GM12878 (cell line): ENCODE measurements at regions not wholly inside any gene's neighbourhood (a gene's known extent, or its start where the extent isn't known, plus 50 kb on each side); places are given as distances from the start of the nearest gene placed in this dataset.

Experiments used
- ATAC-seq: fragments of 200-7000 bp; cut with Tn5 transposase; 3 replicates; pipeline ENCODE4 v1.9.1; 2020; ENCODE audit warnings: mild to moderate bottlenecking, moderate library complexity
- BruUV-seq: library from RNA; stranded (reverse); fragments of 400-500 nt; replicated peaks from 2 replicates; lab custom pipeline; 2021; lab: Mats Ljungman, UMichigan
- CTCF ChIA-PET: fragments of 300-600 bp; sonication (Branson Sonifier 250); formaldehyde crosslinking; extraction: SDS; loops from one replicate; lab custom pipeline; 2021; ENCODE audit warnings: inconsistent platforms; lab: Yijun Ruan, JAX
- POLR2A ChIA-PET: fragments of 350-600 bp; formaldehyde crosslinking; extraction: SDS; loops from one replicate; lab custom pipeline; 2021; ENCODE audit warnings: inconsistent platforms; lab: Charles Lee
- RAD21 ChIA-PET: fragments of 300-600 bp; sonication (Branson Sonifier 250); formaldehyde crosslinking; loops from one replicate; lab custom pipeline; 2023; ENCODE audit warnings: antibody characterized with exemption; ENCODE audit not compliant: unreplicated experiment; lab: Charles Lee
- SMC1A ChIA-PET: fragments of 300-600 bp; sonication (Branson Sonifier 250); formaldehyde crosslinking; loops from one replicate; lab custom pipeline; 2023; ENCODE audit not compliant: unreplicated experiment, uncharacterized antibody; lab: Charles Lee
- DNase-seq: peaks from one replicate; pipeline ENCODE4 v3.0.0-alpha.2; 2011; ENCODE audit warnings: low read depth, low spot score
- FAIRE-seq: peaks from 3 replicates; lab custom pipeline; 2011; peaks lifted over from hg19 to GRCh38; lab: Jason Lieb, UNC
- H2AFZ ChIP-seq: 2 replicates; pipeline ENCODE4 v1.6.0; 2011; ENCODE audit warnings: low read depth, low read length, control low read depth; ENCODE audit not compliant: control insufficient read depth
- H3K27ac ChIP-seq: 2 replicates; pipeline ENCODE4 v1.5.1; 2011; ENCODE audit warnings: control low read depth; ENCODE audit not compliant: control insufficient read depth, insufficient read depth
- H3K27me3 ChIP-seq, 2 experiments: replicated peaks in 1 of 2; 2 replicates each; pipeline versions ENCODE4 v1.6.0 to v1.6.1; 2011; ENCODE audit warnings: low read length in 1 of 2; ENCODE audit not compliant: control insufficient read depth in 2 of 2, insufficient read depth in 2 of 2
- H3K36me3 ChIP-seq, 2 experiments: 2 replicates each; pipeline ENCODE4 v1.5.1; 2011; ENCODE audit warnings: low read length in 1 of 2; ENCODE audit not compliant: control insufficient read depth in 2 of 2, insufficient read depth in 2 of 2
- H3K4me1 ChIP-seq: 2 replicates; pipeline ENCODE4 v1.6.1; 2011; ENCODE audit warnings: mild to moderate bottlenecking, low read length, moderate library complexity, mixed read lengths; ENCODE audit not compliant: control insufficient read depth, insufficient read depth
- H3K4me2 ChIP-seq: 2 replicates; pipeline ENCODE4 v1.6.0; 2011; ENCODE audit warnings: control low read depth; ENCODE audit not compliant: control insufficient read depth, insufficient read depth
- H3K4me3 ChIP-seq: fragments of 200-600 bp; sonication (generic); 2 replicates; pipeline ENCODE4 v1.5.1; 2016
- H3K79me2 ChIP-seq: 2 replicates; pipeline ENCODE4 v1.6.0; 2011; ENCODE audit warnings: low read length; ENCODE audit not compliant: control insufficient read depth, insufficient read depth
- H3K9ac ChIP-seq: 2 replicates; pipeline ENCODE4 v1.8.0; 2011; ENCODE audit warnings: low read length, control low read depth, mixed read lengths; ENCODE audit not compliant: control insufficient read depth, insufficient read depth
- H3K9me3 ChIP-seq: replicated peaks from 3 replicates; pipeline ENCODE4 v1.5.1; 2011; ENCODE audit warnings: mild to moderate bottlenecking, low read length; ENCODE audit not compliant: control insufficient read depth, insufficient read depth
- H4K20me1 ChIP-seq: 2 replicates; pipeline ENCODE4 v1.6.0; 2011; ENCODE audit not compliant: control insufficient read depth, insufficient read depth
- BCL3 ChIP-seq: IDR thresholded peaks from 2 replicates; pipeline ENCODE4 v1.6.1; 2011; ENCODE audit warnings: borderline replicate concordance, low read depth, mild to moderate bottlenecking, moderate library complexity, low read length; ENCODE audit not compliant: insufficient read depth, poor library complexity, severe bottlenecking
- CREB1 ChIP-seq: IDR thresholded peaks from 2 replicates; pipeline ENCODE4 v1.6.1; 2012; ENCODE audit warnings: low read depth, mild to moderate bottlenecking, inconsistent platforms
- FOXM1 ChIP-seq: IDR thresholded peaks from 2 replicates; pipeline ENCODE4 v1.6.1; 2012; ENCODE audit warnings: low read depth, mild to moderate bottlenecking, inconsistent platforms, low read length, moderate library complexity
- IRF4 ChIP-seq: IDR thresholded peaks from 2 replicates; pipeline ENCODE4 v1.6.1; 2011; ENCODE audit warnings: low read depth, low read length
- JUNB ChIP-seq: IDR thresholded peaks from 2 replicates; pipeline ENCODE4 v1.6.1; 2016; ENCODE audit warnings: antibody characterized with exemption, mild to moderate bottlenecking
- MYC ChIP-seq: IDR thresholded peaks from 2 replicates; pipeline ENCODE4 v1.6.1; 2011; ENCODE audit warnings: mild to moderate bottlenecking, low read length, moderate library complexity, inconsistent platforms; ENCODE audit not compliant: insufficient read depth, insufficient replicate concordance, insufficient read length, severe bottlenecking
- NFYA ChIP-seq: IDR thresholded peaks from 2 replicates; pipeline ENCODE4 v1.6.1; 2011; ENCODE audit warnings: low read depth, mild to moderate bottlenecking, low read length, improper control_type of control experiment, borderline replicate concordance
- NR2F1 ChIP-seq: fragments of 450-650 bp; conservative IDR thresholded peaks from 2 replicates; pipeline ENCODE4 v1.6.1; 2017; ENCODE audit warnings: mild to moderate bottlenecking
- PAX8 ChIP-seq: fragments of 450-650 bp; IDR thresholded peaks from 2 replicates; pipeline ENCODE4 v1.6.1; 2017; ENCODE audit warnings: mild to moderate bottlenecking, moderate library complexity
- SIN3A ChIP-seq: IDR thresholded peaks from 2 replicates; pipeline ENCODE4 v1.6.1; 2012; ENCODE audit warnings: low read depth, low read length, improper control_type of control experiment
- SIX5 ChIP-seq: IDR thresholded peaks from 2 replicates; pipeline ENCODE4 v1.6.1; 2011; ENCODE audit warnings: mild to moderate bottlenecking, low read depth, low read length, moderate library complexity; ENCODE audit not compliant: severe bottlenecking
- TCF3 ChIP-seq: IDR thresholded peaks from 2 replicates; pipeline ENCODE4 v1.6.1; 2012; ENCODE audit warnings: low read depth, mild to moderate bottlenecking, low read length, borderline replicate concordance; ENCODE audit not compliant: insufficient read depth
- ZBED1 ChIP-seq: IDR thresholded peaks from 2 replicates; pipeline ENCODE4 v1.6.1; 2016; ENCODE audit warnings: borderline replicate concordance
- ZBTB11 ChIP-seq: fragments of 450-650 bp; formaldehyde crosslinking; IDR thresholded peaks from 2 replicates; pipeline ENCODE4 v1.5.0; 2022; ENCODE audit warnings: mild to moderate bottlenecking, missing genetic modification characterization
- WGBS: methylation state at CpG from one replicate; pipeline ENCODE4 v1.1.6; 2016; ENCODE audit warnings: low lambda C conversion rate; ENCODE audit not compliant: insufficient replicate concordance, insufficient coverage; ENCODE audit errors: missing lambda C conversion rate; 5-methylcytosine and 5-hydroxymethylcytosine counted together
- in situ Hi-C: fragments of 300-500 bp; cut with MboI; formaldehyde crosslinking; loops from 9 replicates; pipeline ENCODE4 v1.14.3; 2018; ENCODE audit warnings: mixed read lengths
- intact Hi-C: fragments of 100-400 bp; cut with micrococcal nuclease; formaldehyde crosslinking; loops from one replicate; pipeline ENCODE4 v1.14.2; 2022; ENCODE audit not compliant: unreplicated experiment

GRCh38 chr1:228852024-228852423 is 116.7 kb downstream of the RHOU start:
- H3K27ac ChIP-seq = no peak overlapping the region
- RAD21 ChIA-PET = interaction anchor here (3.5 to 4.4 kb wide), 3 partner anchors 9 to 14 kb away, joined by 16 to 33 read pairs (median 22); no protein-coding TSS in a partner anchor
- SMC1A ChIA-PET = interaction anchor here (0.6 kb wide), 1 partner anchor 14 kb away, joined by 3 read pairs; no protein-coding TSS in a partner anchor
- no peak overlapping the region for H2AFZ ChIP-seq
- ATAC-seq (no peak), DNase-seq (no peak), FAIRE-seq (no peak)
- H3K4me1 ChIP-seq = no peaks in the 10 kb centered on the region
- H3K4me2 ChIP-seq = no peak overlapping the region
- no TSS peak for BruUV-seq
- no peaks in the 10 kb centered on the region for H4K20me1 ChIP-seq
- CTCF ChIA-PET = interaction anchor here (0.7 kb wide), 1 partner anchor 38 kb away, joined by 3 read pairs; no protein-coding TSS in a partner anchor
- H3K79me2 ChIP-seq = no peaks in the 10 kb centered on the region
- H3K36me3 ChIP-seq = no peaks in the 10 kb centered on the region
- no peak overlapping the region for H3K9ac ChIP-seq
- H3K4me3 ChIP-seq = no peak overlapping the region
- POLR2A ChIA-PET = interaction anchor here (0.6 kb wide), 1 partner anchor 9 kb away, joined by 5 read pairs; no protein-coding TSS in a partner anchor
- no peak for TF ChIP-seq JUNB
- TF ChIP-seq SIX5 = no peak
- no peak for TF ChIP-seq ZBTB11 (CRISPR knock-in tag)
- TF ChIP-seq TCF3 = no peak
- no peak for TF ChIP-seq NR2F1
- TF ChIP-seq NFYA = no peak
- no peak for TF ChIP-seq FOXM1
- TF ChIP-seq PAX8 = no peak
- TF ChIP-seq SIN3A = no peak
- no peak for TF ChIP-seq ZBED1
- no peak for TF ChIP-seq MYC
- no peak for TF ChIP-seq IRF4
- TF ChIP-seq CREB1 = no peak
- no peak for TF ChIP-seq BCL3
- no peaks in the 10 kb centered on the region for H3K9me3 ChIP-seq
- 17% methylated on average over 3 of the region's 4 CpGs for WGBS
- in situ Hi-C loops (no loop called here), intact Hi-C loops (no loop called here)
- H3K27me3 ChIP-seq = no peaks in the 10 kb centered on the region
